ENCODE measurements at regions not wholly inside any gene's neighbourhood (a gene's known extent, or its start where the extent isn't known, plus 50 kb on each side); places are given as distances from the start of the nearest gene placed in this dataset.

- intact Hi-C loops (cut with micrococcal nuclease; ENCODE audit: unreplicated experiment) = no loop called here
- H4K20me1 ChIP-seq (ENCODE audit: insufficient read depth) = no peaks in the 10 kb centered on the region
- POLR2A ChIA-PET (ENCODE audit: unreplicated experiment) = no interaction called here
- 0 out of 2 replicates have a peak, but pooled peaks cover 1% of the 10 kb centered on the region for H3F3A ChIP-seq (ENCODE audit: insufficient read depth, low read depth)
- no peak overlapping the region for H3K4me2 ChIP-seq
- H3K9me3 ChIP-seq (ENCODE audit: insufficient read depth, low read depth) = no peaks in the 10 kb centered on the region
- H3K9me2 ChIP-seq (ENCODE audit: insufficient read depth) = no peaks in the 10 kb centered on the region
- H3K4me1 ChIP-seq (replicated peaks; ENCODE audit: insufficient read depth) = peaks cover 19% of the 10 kb centered on the region
- no peaks in the 10 kb centered on the region for H3K79me2 ChIP-seq (ENCODE audit: low read depth)
- H2AFZ ChIP-seq = no peak overlapping the region
- no peak overlapping the region for H3K4me3 ChIP-seq
- CTCF ChIA-PET = no interaction called here
- TF ChIP-seq EZH2 (IDR thresholded peaks at IDR 0.05; ENCODE audit: low read depth) (no peak), CTCF (conservative IDR thresholded peaks at IDR 0.05) (no peak)
- no peak overlapping the region for H3K27ac ChIP-seq
- no peak for DNase-seq
- H3K27me3 ChIP-seq (ENCODE audit: insufficient read depth, low read depth) = no peaks in the 10 kb centered on the region
- no TSS peak for BruUV-seq (replicated peaks)
- H3K36me3 ChIP-seq (ENCODE audit: low read depth) = no peaks in the 10 kb centered on the region
Observed at GRCh38 chr6:139757784-139758183, 383.3 kb upstream of the CITED2 start.

- Histone ChIP-seq H3F3A (ENCODE audit: insufficient read depth, low read depth) (no peaks in the 10 kb centered on the region), H3K4me3 (no peak overlapping the region), H3K4me2 (no peak overlapping the region), H3K79me2 (ENCODE audit: low read depth) (no peaks in the 10 kb centered on the region), H3K27me3 (ENCODE audit: insufficient read depth, low read depth) (no peaks in the 10 kb centered on the region), H4K20me1 (ENCODE audit: insufficient read depth) (no peaks in the 10 kb centered on the region), H3K36me3 (ENCODE audit: low read depth) (no peaks in the 10 kb centered on the region), H3K27ac (no peak overlapping the region), H3K9me2 (ENCODE audit: insufficient read depth) (no peaks in the 10 kb centered on the region), H3K4me1 (replicated peaks; ENCODE audit: insufficient read depth) (peaks cover 11% of the 10 kb centered on the region; the same call in 1 of the 2 replicates), H2AFZ (no peak overlapping the region), H3K9me3 (ENCODE audit: insufficient read depth, low read depth) (no peaks in the 10 kb centered on the region)
- no TSS peak for BruUV-seq (replicated peaks)
- TF ChIP-seq CTCF (conservative IDR thresholded peaks at IDR 0.05) (no peak), EZH2 (IDR thresholded peaks at IDR 0.05; ENCODE audit: low read depth) (no peak)
- intact Hi-C loops (cut with micrococcal nuclease; ENCODE audit: unreplicated experiment) = no loop called here
- CTCF ChIA-PET = no interaction called here
- DNase-seq = no peak
- POLR2A ChIA-PET (ENCODE audit: unreplicated experiment) = no interaction called here
Observed at GRCh38 chr6:139756381-139756780, 381.9 kb upstream of the CITED2 start.

GRCh38 chr6:139754898-139755775, 380.7 kb upstream of the CITED2 start:
- Histone ChIP-seq H3K36me3 (ENCODE audit: low read depth) (no peaks in the 10 kb centered on the region), H2AFZ (no peak overlapping the region), H3K4me3 (no peak overlapping the region), H3K9me2 (ENCODE audit: insufficient read depth) (no peaks in the 10 kb centered on the region), H3K27ac (no peak overlapping the region), H3K4me1 (replicated peaks; ENCODE audit: insufficient read depth) (peaks cover 11% of the 10 kb centered on the region; the same call in 1 of the 2 replicates), H4K20me1 (ENCODE audit: insufficient read depth) (no peaks in the 10 kb centered on the region), H3K27me3 (ENCODE audit: insufficient read depth, low read depth) (no peaks in the 10 kb centered on the region), H3K79me2 (ENCODE audit: low read depth) (no peaks in the 10 kb centered on the region), H3K9me3 (ENCODE audit: insufficient read depth, low read depth) (no peaks in the 10 kb centered on the region), H3F3A (ENCODE audit: insufficient read depth, low read depth) (no peaks in the 10 kb centered on the region), H3K4me2 (no peak overlapping the region)
- TF ChIP-seq CTCF (conservative IDR thresholded peaks at IDR 0.05) = no peak
- TF ChIP-seq EZH2 (IDR thresholded peaks at IDR 0.05; ENCODE audit: low read depth) = no peak
- intact Hi-C loops (cut with micrococcal nuclease; ENCODE audit: unreplicated experiment) = no loop called here
- ChIA-PET CTCF (no interaction called here), POLR2A (ENCODE audit: unreplicated experiment) (no interaction called here)
- BruUV-seq (replicated peaks) = no TSS peak
- no peak for DNase-seq

Data from PC-9 (cell line).